Hypothalamus (tissue), 51 donors: ENCODE measurements at regions not wholly inside any gene's neighbourhood (a gene's known extent, or its start where the extent isn't known, plus 50 kb on each side); places are given as distances from the start of the nearest gene placed in this dataset.

Experiments
- DNase-seq, 51 donors: peaks; one replicate each; lab custom pipeline; 2025; lab: John Stamatoyannopoulos, UW

GRCh38 chr15:93417156-93417555 is 328.1 kb upstream of the RGMA start:
- no peak for DNase-seq

- no peak for DNase-seq
Measured at GRCh38 chr15:93415576-93415975, 326.6 kb upstream of the RGMA start.

GRCh38 chr15:93414576-93415231 is 325.7 kb upstream of the RGMA start:
- no peak for DNase-seq

GRCh38 chr15:93413745-93414144 is 324.7 kb upstream of the RGMA start:
- no peak for DNase-seq

- DNase-seq = no peak
Measured at GRCh38 chr15:93399121-93399520, 310.1 kb upstream of the RGMA start.

GRCh38 chr15:93389211-93389610 is 300.2 kb upstream of the RGMA start:
- DNase-seq = no peak

- DNase-seq = no peak
Measured at GRCh38 chr15:93384886-93385285, 295.9 kb upstream of the RGMA start.

- no peak for DNase-seq
Measured at GRCh38 chr15:93382200-93382820, 293.3 kb upstream of the RGMA start.

- peak in 11 of 51 donors; percentile 2 to 26 (median 9) for DNase-seq
Measured at GRCh38 chr15:93378558-93378957, 289.5 kb upstream of the RGMA start.

GRCh38 chr15:93372865-93373223 is 283.8 kb upstream of the RGMA start:
- DNase-seq = no peak

- no peak for DNase-seq
Measured at GRCh38 chr15:93372208-93372864, 283.3 kb upstream of the RGMA start.

GRCh38 chr15:93366387-93367100 is 277.5 kb upstream of the RGMA start:
- no peak for DNase-seq

- DNase-seq = no peak
Measured at GRCh38 chr15:93362821-93363220, 273.8 kb upstream of the RGMA start.

GRCh38 chr15:93362203-93362602 is 273.2 kb upstream of the RGMA start:
- DNase-seq = no peak

- DNase-seq = no peak
Measured at GRCh38 chr15:93361703-93362102, 272.7 kb upstream of the RGMA start.

- no peak for DNase-seq
Measured at GRCh38 chr15:93360976-93361375, 272.0 kb upstream of the RGMA start.

GRCh38 chr15:93360318-93360717 is 271.3 kb upstream of the RGMA start:
- DNase-seq = no peak

- no peak for DNase-seq
Measured at GRCh38 chr15:93359425-93360131, 270.6 kb upstream of the RGMA start.

GRCh38 chr15:93359060-93359408 is 270.0 kb upstream of the RGMA start:
- DNase-seq = no peak

- DNase-seq = no peak
Measured at GRCh38 chr15:93358166-93359059, 269.4 kb upstream of the RGMA start.
